Kidney epithelial cell (primary cell): ENCODE measurements at regions not wholly inside any gene's neighbourhood (a gene's known extent, or its start where the extent isn't known, plus 50 kb on each side); places are given as distances from the start of the nearest gene placed in this dataset.
A peak's percentile ranks its signal among the peaks of the same experiment; 100 is the strongest.

Experiments used
- DNase-seq: peaks from one replicate; pipeline ENCODE4 v3.0.0-alpha.2; 2010; ENCODE audit warnings: low read depth
- H3K27me3 ChIP-seq: 2 replicates; pipeline ENCODE4 v1.6.0; 2011; ENCODE audit warnings: low read length; ENCODE audit not compliant: control insufficient read depth, insufficient read depth
- H3K36me3 ChIP-seq: 2 replicates; pipeline ENCODE4 v1.5.1; 2011; ENCODE audit warnings: low read length; ENCODE audit not compliant: control insufficient read depth, insufficient read depth
- H3K4me3 ChIP-seq: 2 replicates; pipeline ENCODE4 v1.5.1; 2011; ENCODE audit warnings: low read depth, mild to moderate bottlenecking, control low read depth, low read length
- CTCF ChIP-seq: IDR thresholded peaks from 2 replicates; pipeline ENCODE4 v1.5.1; 2011; ENCODE audit warnings: mild to moderate bottlenecking, moderate library complexity, low read length, control low read depth, inconsistent platforms; ENCODE audit not compliant: insufficient read depth, poor library complexity, severe bottlenecking

DNA sequence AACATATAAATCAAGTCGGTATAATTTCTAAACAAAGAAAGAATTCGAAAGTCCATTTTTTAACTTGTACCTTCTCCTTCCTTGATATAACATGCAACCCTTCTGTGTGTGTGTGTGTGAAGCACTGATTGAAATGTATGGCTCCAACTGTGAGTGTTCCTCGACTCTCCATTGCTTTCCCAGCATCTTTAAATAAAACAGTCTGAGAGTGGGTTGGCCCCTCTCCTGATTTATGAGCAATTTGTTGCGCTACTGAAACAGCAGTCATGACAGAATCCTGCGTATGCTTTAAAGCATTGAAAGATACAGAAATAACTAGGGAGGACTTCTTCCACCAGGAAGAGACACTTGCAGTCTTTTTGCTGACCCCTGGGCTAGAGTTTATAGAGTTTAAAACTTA is 340.0 kb upstream of the SATB1 start:
- no peak for DNase-seq
- H3K36me3 ChIP-seq = no peaks in the 10 kb centered on the region
- H3K4me3 ChIP-seq = no peak overlapping the region
- no peak for TF ChIP-seq CTCF
- no peaks in the 10 kb centered on the region for H3K27me3 ChIP-seq

DNA sequence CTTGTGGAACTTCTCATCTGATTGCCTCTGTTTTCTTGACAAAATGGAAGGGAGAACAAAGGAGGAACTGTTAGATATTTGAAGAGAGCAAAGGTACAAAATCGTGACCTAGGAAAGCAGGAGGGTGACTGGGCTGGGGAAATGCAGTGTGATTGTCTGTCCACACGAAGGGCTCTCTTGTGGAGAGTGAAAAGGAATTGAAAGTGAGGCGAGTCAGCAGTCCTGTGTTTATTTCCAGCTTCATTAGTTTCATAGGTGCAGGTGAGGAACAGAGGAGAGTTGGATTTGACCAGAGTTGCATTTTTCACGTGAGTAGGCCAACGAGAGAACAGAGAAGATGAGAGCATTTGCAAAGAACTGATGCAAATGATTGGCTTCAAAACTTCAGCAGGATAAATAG is 336.4 kb upstream of the SATB1 start:
- Histone ChIP-seq H3K4me3 (no peak overlapping the region), H3K36me3 (no peaks in the 10 kb centered on the region), H3K27me3 (no peaks in the 10 kb centered on the region)
- no peak for TF ChIP-seq CTCF
- no peak for DNase-seq

GRCh38 chr3:18758047-18758704 is 333.0 kb upstream of the SATB1 start:
- H3K36me3 ChIP-seq = no peaks in the 10 kb centered on the region
- no peak overlapping the region for H3K4me3 ChIP-seq
- DNase-seq = peak; percentile 49
- H3K27me3 ChIP-seq = no peaks in the 10 kb centered on the region
- TF ChIP-seq CTCF = peak; percentile 73

DNA sequence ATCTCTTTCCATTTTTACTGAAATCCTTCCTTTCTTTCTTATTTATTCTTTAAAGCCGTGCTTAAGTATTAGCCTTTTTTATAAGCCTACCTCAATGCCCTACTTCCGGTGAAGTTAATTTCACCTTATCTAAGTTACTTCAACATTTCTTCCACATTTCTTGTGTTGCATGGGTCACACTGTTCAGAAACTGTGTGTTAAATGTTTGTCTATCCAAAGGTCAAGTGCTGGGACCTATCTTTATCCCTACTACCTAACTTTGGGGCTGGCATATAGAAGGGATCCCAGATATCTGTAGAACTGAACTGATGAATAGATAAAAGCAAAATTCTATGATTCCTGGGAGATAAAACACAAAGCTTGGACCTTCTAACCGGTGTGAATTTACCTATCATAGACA is 332.3 kb upstream of the SATB1 start:
- DNase-seq = no peak
- Histone ChIP-seq H3K4me3 (no peak overlapping the region), H3K36me3 (no peaks in the 10 kb centered on the region), H3K27me3 (no peaks in the 10 kb centered on the region)
- TF ChIP-seq CTCF = no peak

GRCh38 chr3:18752273-18752934 is 327.3 kb upstream of the SATB1 start:
- H3K36me3 ChIP-seq = no peaks in the 10 kb centered on the region
- H3K27me3 ChIP-seq = no peaks in the 10 kb centered on the region
- H3K4me3 ChIP-seq = no peak overlapping the region
- no peak for TF ChIP-seq CTCF
- DNase-seq = no peak

- DNase-seq = no peak
- no peaks in the 10 kb centered on the region for H3K36me3 ChIP-seq
- TF ChIP-seq CTCF = no peak
- H3K4me3 ChIP-seq = no peak overlapping the region
- H3K27me3 ChIP-seq = no peaks in the 10 kb centered on the region
These were observed 326.4 kb upstream of the SATB1 start for GRCh38 chr3:18751514-18751913.
